ENCODE measurements at regions not wholly inside any gene's neighbourhood (a gene's known extent, or its start where the extent isn't known, plus 50 kb on each side); places are given as distances from the start of the nearest gene placed in this dataset.

- FAIRE-seq: no peak
These were observed 285.7 kb upstream of the FOXF1 start for GRCh38 chr16:86224629-86225028.

DNA sequence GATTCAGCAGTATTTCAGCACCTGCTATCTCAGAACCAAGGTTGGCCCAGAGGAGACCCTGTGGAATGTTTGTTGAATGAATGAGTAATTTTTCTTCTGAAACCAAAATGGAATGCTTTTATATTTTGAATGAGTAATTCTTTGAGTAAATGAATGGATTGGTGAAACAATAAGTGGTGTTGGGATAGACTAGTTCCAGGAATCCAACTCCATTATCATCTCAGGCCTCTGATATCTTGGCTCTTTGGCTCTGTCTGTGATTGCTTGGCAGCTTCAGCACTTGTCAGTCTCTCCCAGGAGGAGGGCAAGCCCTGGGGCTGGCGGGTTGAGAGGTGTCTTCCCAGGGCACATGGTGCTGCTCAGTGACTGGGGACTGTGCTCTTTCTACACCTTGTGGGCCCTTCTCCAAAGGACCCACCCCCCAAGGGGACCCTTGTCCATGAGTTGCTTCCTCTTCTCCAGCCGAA, 284.4 kb upstream of the FOXF1 start:
- WGBS (ENCODE audit: missing lambda C conversion rate): 0% methylated on average over 2 of the region's 2 CpGs
- ATAC-seq: no peak
- no peak overlapping the region for H3K4me3 ChIP-seq
- ChIA-PET CTCF (interaction anchor here (0.9 kb wide), 1 partner anchor 20 kb away, joined by 5 read pairs; no protein-coding TSS in a partner anchor), POLR2A (no interaction called here)
- FAIRE-seq: no peak
- DNase-seq (ENCODE audit: low read depth in 1 of 2, low spot score in 1 of 2): no peak
- TF ChIP-seq ZFP36 (IDR thresholded peaks at IDR 0.05; ENCODE audit: borderline replicate concordance, partially characterized antibody) (no peak), JUNB (IDR thresholded peaks at IDR 0.05) (peak; percentile 19; the same call in 1 of the 2 replicates), POLR2AphosphoS2 (conservative IDR thresholded peaks at IDR 0.05; ENCODE audit: low read length) (no peak), MAFK (IDR thresholded peaks at IDR 0.05; ENCODE audit: partially characterized antibody) (no peak)
- TF ChIP-seq, protein P1, sequence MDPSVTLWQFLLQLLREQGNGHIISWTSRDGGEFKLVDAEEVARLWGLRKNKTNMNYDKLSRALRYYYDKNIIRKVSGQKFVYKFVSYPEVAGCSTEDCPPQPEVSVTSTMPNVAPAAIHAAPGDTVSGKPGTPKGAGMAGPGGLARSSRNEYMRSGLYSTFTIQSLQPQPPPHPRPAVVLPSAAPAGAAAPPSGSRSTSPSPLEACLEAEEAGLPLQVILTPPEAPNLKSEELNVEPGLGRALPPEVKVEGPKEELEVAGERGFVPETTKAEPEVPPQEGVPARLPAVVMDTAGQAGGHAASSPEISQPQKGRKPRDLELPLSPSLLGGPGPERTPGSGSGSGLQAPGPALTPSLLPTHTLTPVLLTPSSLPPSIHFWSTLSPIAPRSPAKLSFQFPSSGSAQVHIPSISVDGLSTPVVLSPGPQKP (IDR thresholded peaks at IDR 0.05; ENCODE audit: low read depth, low read length): no peak
- H3K9me3 ChIP-seq: no peaks in the 10 kb centered on the region; the same call in 2 of the 3 replicates
- H3K4me1 ChIP-seq: peaks cover 10% of the 10 kb centered on the region; the same call in 1 of the 3 replicates
- no peak overlapping the region for H3K4me2 ChIP-seq
- no peak overlapping the region for H3K27ac ChIP-seq

More at GRCh38 chr16:86224629-86225028, 285.7 kb upstream of the FOXF1 start:
- ChIA-PET POLR2A (no interaction called here), CTCF (no interaction called here)
- DNase-seq (ENCODE audit: low read depth in 1 of 2, low spot score in 1 of 2) (no peak), ATAC-seq (no peak)
- H3K4me1 ChIP-seq: peaks cover 10% of the 10 kb centered on the region; the same call in 1 of the 3 replicates
- no peak overlapping the region for H3K4me2 ChIP-seq
- no peak overlapping the region for H3K27ac ChIP-seq
- H3K9me3 ChIP-seq: no peaks in the 10 kb centered on the region; the same call in 2 of the 3 replicates
- TF ChIP-seq GATA3 (IDR thresholded peaks at IDR 0.05; ENCODE audit: borderline replicate concordance) (no peak), MAZ (IDR thresholded peaks at IDR 0.05; ENCODE audit: borderline replicate concordance, low read depth, low read length) (no peak), ESRRA (IDR thresholded peaks at IDR 0.05; ENCODE audit: borderline replicate concordance, low read length) (no peak), HOXB13 (CRISPR knock-in tag; IDR thresholded peaks at IDR 0.05; ENCODE audit: low read depth) (no peak), FOSB (CRISPR knock-in tag; IDR thresholded peaks at IDR 0.05) (no peak), HOXB5 (CRISPR knock-in tag; IDR thresholded peaks at IDR 0.05) (no peak), TFCP2L1 (CRISPR knock-in tag; IDR thresholded peaks at IDR 0.05) (no peak), NFE2L2 (conservative IDR thresholded peaks at IDR 0.05; ENCODE audit: low read length) (no peak), RNF2 (IDR thresholded peaks at IDR 0.05; ENCODE audit: borderline replicate concordance, low read depth) (no peak), RFX5 (IDR thresholded peaks at IDR 0.05) (no peak)
- TF ChIP-seq, protein P2, sequence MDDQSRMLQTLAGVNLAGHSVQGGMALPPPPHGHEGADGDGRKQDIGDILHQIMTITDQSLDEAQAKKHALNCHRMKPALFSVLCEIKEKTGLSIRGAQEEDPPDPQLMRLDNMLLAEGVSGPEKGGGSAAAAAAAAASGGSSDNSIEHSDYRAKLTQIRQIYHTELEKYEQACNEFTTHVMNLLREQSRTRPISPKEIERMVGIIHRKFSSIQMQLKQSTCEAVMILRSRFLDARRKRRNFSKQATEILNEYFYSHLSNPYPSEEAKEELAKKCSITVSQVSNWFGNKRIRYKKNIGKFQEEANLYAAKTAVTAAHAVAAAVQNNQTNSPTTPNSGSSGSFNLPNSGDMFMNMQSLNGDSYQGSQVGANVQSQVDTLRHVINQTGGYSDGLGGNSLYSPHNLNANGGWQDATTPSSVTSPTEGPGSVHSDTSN (IDR thresholded peaks at IDR 0.05): no peak
- TF ChIP-seq, protein P3, sequence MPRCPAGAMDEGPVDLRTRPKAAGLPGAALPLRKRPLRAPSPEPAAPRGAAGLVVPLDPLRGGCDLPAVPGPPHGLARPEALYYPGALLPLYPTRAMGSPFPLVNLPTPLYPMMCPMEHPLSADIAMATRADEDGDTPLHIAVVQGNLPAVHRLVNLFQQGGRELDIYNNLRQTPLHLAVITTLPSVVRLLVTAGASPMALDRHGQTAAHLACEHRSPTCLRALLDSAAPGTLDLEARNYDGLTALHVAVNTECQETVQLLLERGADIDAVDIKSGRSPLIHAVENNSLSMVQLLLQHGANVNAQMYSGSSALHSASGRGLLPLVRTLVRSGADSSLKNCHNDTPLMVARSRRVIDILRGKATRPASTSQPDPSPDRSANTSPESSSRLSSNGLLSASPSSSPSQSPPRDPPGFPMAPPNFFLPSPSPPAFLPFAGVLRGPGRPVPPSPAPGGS (IDR thresholded peaks at IDR 0.05): no peak
- WGBS (ENCODE audit: missing lambda C conversion rate): 29% methylated on average over 1 of the region's 1 CpG
- no peak overlapping the region for H3K4me3 ChIP-seq

GRCh38 chr16:86227041-86227440, 283.3 kb upstream of the FOXF1 start:
- FAIRE-seq (no peak), ATAC-seq (no peak), DNase-seq (ENCODE audit: low read depth in 1 of 2, low spot score in 1 of 2) (no peak)
- H3K4me1 ChIP-seq: peaks cover 10% of the 10 kb centered on the region; the same call in 1 of the 3 replicates
- POLR2A ChIA-PET: interaction anchor here (0.6 kb wide), 1 partner anchor 90 kb away, joined by 3 read pairs; no protein-coding TSS in a partner anchor
- H3K4me2 ChIP-seq: no peak overlapping the region
- CTCF ChIA-PET: no interaction called here
- H3K4me3 ChIP-seq: no peak overlapping the region
- 42% methylated on average over 8 of the region's 8 CpGs for WGBS (ENCODE audit: missing lambda C conversion rate)
- peaks cover 4% of the 10 kb centered on the region for H3K9me3 ChIP-seq
- TF ChIP-seq, protein P4, sequence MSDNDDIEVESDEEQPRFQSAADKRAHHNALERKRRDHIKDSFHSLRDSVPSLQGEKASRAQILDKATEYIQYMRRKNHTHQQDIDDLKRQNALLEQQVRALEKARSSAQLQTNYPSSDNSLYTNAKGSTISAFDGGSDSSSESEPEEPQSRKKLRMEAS (IDR thresholded peaks at IDR 0.05): no peak
- TF ChIP-seq EP300 (IDR thresholded peaks at IDR 0.05) (no peak), ZNF302 (CRISPR knock-in tag; IDR thresholded peaks at IDR 0.05) (no peak), JUNB (IDR thresholded peaks at IDR 0.05) (no peak), FOSB (CRISPR knock-in tag; IDR thresholded peaks at IDR 0.05) (no peak), EHMT2 (IDR thresholded peaks at IDR 0.05; ENCODE audit: low read depth) (no peak)
- TF ChIP-seq, protein P2 (IDR thresholded peaks at IDR 0.05): no peak
- TF ChIP-seq, protein P3 (IDR thresholded peaks at IDR 0.05): no peak
- H3K27ac ChIP-seq: no peak overlapping the region

Data from A549 (cell line).